ENCODE measurements at regions not wholly inside any gene's neighbourhood (a gene's known extent, or its start where the extent isn't known, plus 50 kb on each side); places are given as distances from the start of the nearest gene placed in this dataset.

- POLR2A ChIA-PET, result no interaction called here
- TF ChIP-seq ATF3 (IDR thresholded peaks at IDR 0.05; ENCODE audit: borderline replicate concordance, extremely low read depth, low read depth, low read length) (no peak), SREBF1 (IDR thresholded peaks at IDR 0.05; ENCODE audit: low read length) (no peak), CHD4 (IDR thresholded peaks at IDR 0.05) (no peak), NFYB (IDR thresholded peaks at IDR 0.05; ENCODE audit: insufficient read depth, low read depth, low read length) (no peak), SMAD1 (IDR thresholded peaks at IDR 0.05; ENCODE audit: low read depth, partially characterized antibody) (no peak)
- Histone ChIP-seq H3K27me3 (replicated peaks in 1 of 2; ENCODE audit: control insufficient read depth in 2 of 2, insufficient read depth in 2 of 2, low read length in 1 of 2) (no peaks in the 10 kb centered on the region), H3K9ac (ENCODE audit: control insufficient read depth, insufficient read depth, low read length) (no peak overlapping the region), H3K9me3 (replicated peaks; ENCODE audit: control insufficient read depth, insufficient read depth, low read length) (no peaks in the 10 kb centered on the region), H3K79me2 (ENCODE audit: control insufficient read depth, insufficient read depth, low read length) (no peaks in the 10 kb centered on the region), H2AFZ (ENCODE audit: control insufficient read depth, low read depth, low read length) (no peak overlapping the region), H3K27ac (ENCODE audit: control insufficient read depth, insufficient read depth) (no peak overlapping the region), H4K20me1 (ENCODE audit: control insufficient read depth, insufficient read depth) (no peaks in the 10 kb centered on the region), H3K4me3 (no peak overlapping the region), H3K4me1 (ENCODE audit: control insufficient read depth, insufficient read depth, low read length) (no peaks in the 10 kb centered on the region), H3K36me3 (ENCODE audit: control insufficient read depth in 2 of 2, insufficient read depth in 2 of 2, low read length in 1 of 2) (no peaks in the 10 kb centered on the region), H3K4me2 (ENCODE audit: control insufficient read depth, insufficient read depth) (no peak overlapping the region)
- BruUV-seq (replicated peaks), result no TSS peak
- ATAC-seq (no peak), DNase-seq (ENCODE audit: low read depth, low spot score) (no peak), FAIRE-seq (no peak)
- SMC1A ChIA-PET (ENCODE audit: uncharacterized antibody, unreplicated experiment), result no interaction called here
- CTCF ChIA-PET, result interaction anchor here (0.9 kb wide), 1 partner anchor 12 kb away, joined by 3 read pairs; no protein-coding TSS in a partner anchor
- intact Hi-C loops (cut with micrococcal nuclease; ENCODE audit: unreplicated experiment) (no loop called here), in situ Hi-C loops (cut with MboI) (no loop called here)
- RAD21 ChIA-PET (ENCODE audit: unreplicated experiment), result no interaction called here
- 23% methylated on average over 7 of the region's 7 CpGs for WGBS (ENCODE audit: insufficient coverage, insufficient replicate concordance, low lambda C conversion rate, missing lambda C conversion rate)
Observed at GRCh38 chr13:109380457-109380856, 405.9 kb downstream of the IRS2 start.

- no peak overlapping the region for H3K9ac ChIP-seq (ENCODE audit: control insufficient read depth, insufficient read depth, low read length)
- 0% methylated on average over 3 of the region's 3 CpGs for WGBS (ENCODE audit: insufficient coverage, insufficient replicate concordance, low lambda C conversion rate, missing lambda C conversion rate)
- RAD21 ChIA-PET (ENCODE audit: unreplicated experiment), result no interaction called here
- intact Hi-C loops (cut with micrococcal nuclease; ENCODE audit: unreplicated experiment), result no loop called here
- no peaks in the 10 kb centered on the region for H3K79me2 ChIP-seq (ENCODE audit: control insufficient read depth, insufficient read depth, low read length)
- H3K9me3 ChIP-seq (replicated peaks; ENCODE audit: control insufficient read depth, insufficient read depth, low read length), result no peaks in the 10 kb centered on the region
- in situ Hi-C loops (cut with MboI), result no loop called here
- SMC1A ChIA-PET (ENCODE audit: uncharacterized antibody, unreplicated experiment), result no interaction called here
- H3K27ac ChIP-seq (ENCODE audit: control insufficient read depth, insufficient read depth), result no peak overlapping the region
- FAIRE-seq (no peak), ATAC-seq (no peak), DNase-seq (ENCODE audit: low read depth, low spot score) (no peak)
- H3K4me3 ChIP-seq, result no peak overlapping the region
- CTCF ChIA-PET, result interaction anchor here (0.9 kb wide), 1 partner anchor 13 kb away, joined by 3 read pairs; no protein-coding TSS in a partner anchor
- POLR2A ChIA-PET, result no interaction called here
- no peaks in the 10 kb centered on the region for H3K27me3 ChIP-seq (replicated peaks in 1 of 2; ENCODE audit: control insufficient read depth in 2 of 2, insufficient read depth in 2 of 2, low read length in 1 of 2)
- BruUV-seq (replicated peaks), result no TSS peak
- H3K4me1 ChIP-seq (ENCODE audit: control insufficient read depth, insufficient read depth, low read length), result no peaks in the 10 kb centered on the region
- no peaks in the 10 kb centered on the region for H4K20me1 ChIP-seq (ENCODE audit: control insufficient read depth, insufficient read depth)
- H3K4me2 ChIP-seq (ENCODE audit: control insufficient read depth, insufficient read depth), result no peak overlapping the region
- H2AFZ ChIP-seq (ENCODE audit: control insufficient read depth, low read depth, low read length), result no peak overlapping the region
- no peaks in the 10 kb centered on the region for H3K36me3 ChIP-seq (ENCODE audit: control insufficient read depth in 2 of 2, insufficient read depth in 2 of 2, low read length in 1 of 2)
- TF ChIP-seq MLLT1 (IDR thresholded peaks at IDR 0.05), result no peak
- no peak for TF ChIP-seq ZNF207 (IDR thresholded peaks at IDR 0.05; ENCODE audit: borderline replicate concordance)
- no peak for TF ChIP-seq ETV6 (conservative IDR thresholded peaks at IDR 0.05 in 1 of 2, IDR thresholded peaks at IDR 0.05 in 1 of 2; ENCODE audit: borderline replicate concordance in 1 of 2, low read depth in 1 of 2)
- TF ChIP-seq POLR2AphosphoS5 (IDR thresholded peaks at IDR 0.05; ENCODE audit: low read length), result no peak
- TF ChIP-seq MTA3 (IDR thresholded peaks at IDR 0.05; ENCODE audit: borderline replicate concordance, low read length), result no peak
- TF ChIP-seq STAT3 (IDR thresholded peaks at IDR 0.05; ENCODE audit: low read depth, low read length), result no peak
- TF ChIP-seq RFX5 (IDR thresholded peaks at IDR 0.05; ENCODE audit: low read depth, low read length), result no peak
- TF ChIP-seq ESRRA (IDR thresholded peaks at IDR 0.05; ENCODE audit: low read length), result no peak
- no peak for TF ChIP-seq BMI1 (IDR thresholded peaks at IDR 0.05; ENCODE audit: borderline replicate concordance)
- no peak for TF ChIP-seq POLR2A (IDR thresholded peaks at IDR 0.05; ENCODE audit: low read depth, low read length)
- no peak for TF ChIP-seq SMAD5 (IDR thresholded peaks at IDR 0.05; ENCODE audit: low read depth)
- no peak for TF ChIP-seq HSF1 (IDR thresholded peaks at IDR 0.05; ENCODE audit: low read depth, low read length)
- TF ChIP-seq SREBF1 (IDR thresholded peaks at IDR 0.05; ENCODE audit: low read length), result no peak
Observed at GRCh38 chr13:109379930-109380329, 406.5 kb downstream of the IRS2 start.

Measured in GM12878 (cell line).